Osteocyte (in vitro differentiated cells): ENCODE measurements at regions not wholly inside any gene's neighbourhood (a gene's known extent, or its start where the extent isn't known, plus 50 kb on each side); places are given as distances from the start of the nearest gene placed in this dataset.

ENCODE experiments used
- DNase-seq: peaks from one replicate; pipeline ENCODE4 v3.0.0; 2021; ENCODE audit warnings: mixed read lengths; ENCODE audit not compliant: unreplicated experiment; ENCODE audit errors: extremely low spot score
- H3K27ac Mint-ChIP-seq: one replicate; pipeline ENCODE4 v1.8.0; 2021; ENCODE audit warnings: mild to moderate bottlenecking, mixed read lengths; ENCODE audit not compliant: unreplicated experiment
- H3K27me3 Mint-ChIP-seq: one replicate; pipeline ENCODE4 v1.8.0; 2021; ENCODE audit warnings: mixed read lengths; ENCODE audit not compliant: unreplicated experiment
- H3K36me3 Mint-ChIP-seq: one replicate; pipeline ENCODE4 v1.8.0; 2021; ENCODE audit warnings: mixed read lengths; ENCODE audit not compliant: unreplicated experiment
- H3K4me1 Mint-ChIP-seq: one replicate; pipeline ENCODE4 v1.8.0; 2021; ENCODE audit warnings: mixed read lengths; ENCODE audit not compliant: unreplicated experiment
- H3K4me3 Mint-ChIP-seq: one replicate; pipeline ENCODE4 v1.8.0; 2021; ENCODE audit warnings: mild to moderate bottlenecking, moderate library complexity, mixed read lengths; ENCODE audit not compliant: unreplicated experiment
- H3K9me3 Mint-ChIP-seq: one replicate; pipeline ENCODE4 v1.8.0; 2021; ENCODE audit warnings: mixed read lengths; ENCODE audit not compliant: unreplicated experiment
- TF ChIP-seq, protein P1 (sequence below): fragments of 200-600 bp; sonication (generic); IDR thresholded peaks from 2 replicates; pipeline ENCODE4 v1.5.0; 2021; ENCODE audit warnings: antibody characterized with exemption, mild to moderate bottlenecking, moderate library complexity

- no peak overlapping the region for H3K27ac Mint-ChIP-seq
- H3K4me1 Mint-ChIP-seq, result peaks cover 33% of the 10 kb centered on the region
- TF ChIP-seq, protein P1, sequence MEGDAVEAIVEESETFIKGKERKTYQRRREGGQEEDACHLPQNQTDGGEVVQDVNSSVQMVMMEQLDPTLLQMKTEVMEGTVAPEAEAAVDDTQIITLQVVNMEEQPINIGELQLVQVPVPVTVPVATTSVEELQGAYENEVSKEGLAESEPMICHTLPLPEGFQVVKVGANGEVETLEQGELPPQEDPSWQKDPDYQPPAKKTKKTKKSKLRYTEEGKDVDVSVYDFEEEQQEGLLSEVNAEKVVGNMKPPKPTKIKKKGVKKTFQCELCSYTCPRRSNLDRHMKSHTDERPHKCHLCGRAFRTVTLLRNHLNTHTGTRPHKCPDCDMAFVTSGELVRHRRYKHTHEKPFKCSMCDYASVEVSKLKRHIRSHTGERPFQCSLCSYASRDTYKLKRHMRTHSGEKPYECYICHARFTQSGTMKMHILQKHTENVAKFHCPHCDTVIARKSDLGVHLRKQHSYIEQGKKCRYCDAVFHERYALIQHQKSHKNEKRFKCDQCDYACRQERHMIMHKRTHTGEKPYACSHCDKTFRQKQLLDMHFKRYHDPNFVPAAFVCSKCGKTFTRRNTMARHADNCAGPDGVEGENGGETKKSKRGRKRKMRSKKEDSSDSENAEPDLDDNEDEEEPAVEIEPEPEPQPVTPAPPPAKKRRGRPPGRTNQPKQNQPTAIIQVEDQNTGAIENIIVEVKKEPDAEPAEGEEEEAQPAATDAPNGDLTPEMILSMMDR, result no peak
- no peaks in the 10 kb centered on the region for H3K36me3 Mint-ChIP-seq
- H3K4me3 Mint-ChIP-seq, result no peak overlapping the region
- peaks cover 12% of the 10 kb centered on the region for H3K27me3 Mint-ChIP-seq
- no peak for DNase-seq
- H3K9me3 Mint-ChIP-seq, result no peaks in the 10 kb centered on the region
Measured at GRCh38 chr2:203813684-203814083, 53.9 kb upstream of the CTLA4 start.

DNA sequence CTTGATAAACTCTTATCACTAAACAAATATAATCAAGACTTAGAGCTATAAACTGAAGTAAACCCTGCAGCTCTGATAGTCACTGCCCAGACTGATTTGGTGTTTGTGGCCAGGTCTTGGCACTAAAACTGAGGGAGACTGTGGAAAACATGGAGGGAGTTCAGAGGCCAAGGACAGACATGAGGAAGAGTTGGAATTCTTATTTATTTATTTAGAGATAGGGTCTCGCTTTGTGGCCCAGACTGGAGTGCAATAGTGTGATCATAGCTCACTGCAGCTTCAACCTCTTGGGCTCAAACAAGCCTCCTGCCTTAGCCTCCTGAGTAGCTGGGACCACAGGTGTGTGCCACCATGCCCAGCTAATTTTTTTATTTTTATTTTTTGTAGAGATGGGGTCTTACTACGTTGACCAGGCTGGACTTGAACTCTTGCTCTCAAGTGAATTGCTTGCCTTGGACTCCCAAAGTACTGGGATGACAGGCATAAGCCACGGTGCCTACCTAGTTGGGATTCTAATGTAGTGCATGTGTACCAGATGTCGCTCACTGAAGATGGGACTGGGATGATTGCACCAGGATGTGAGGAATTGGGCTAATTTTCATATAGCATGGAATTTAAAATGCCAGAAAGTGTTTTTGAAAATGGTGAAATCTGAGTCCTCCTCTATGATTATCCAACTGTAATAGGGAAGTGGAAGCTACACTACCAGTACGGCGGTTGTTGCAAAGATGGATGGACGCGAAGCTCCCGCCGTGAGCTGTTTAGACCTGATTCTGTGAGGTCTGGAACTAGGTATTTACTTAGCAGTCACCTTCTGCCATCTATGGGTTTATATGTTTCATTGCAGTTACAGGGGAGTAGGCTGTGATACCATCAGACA is 52.7 kb upstream of the CTLA4 start:
- TF ChIP-seq, protein P1, result peak; percentile 85
- peak; percentile 81 for DNase-seq
- peak overlapping the region; percentile 40 for H3K4me3 Mint-ChIP-seq
- peaks cover 12% of the 10 kb centered on the region for H3K27me3 Mint-ChIP-seq
- H3K4me1 Mint-ChIP-seq, result peaks cover 25% of the 10 kb centered on the region
- H3K36me3 Mint-ChIP-seq, result no peaks in the 10 kb centered on the region
- no peaks in the 10 kb centered on the region for H3K9me3 Mint-ChIP-seq
- H3K27ac Mint-ChIP-seq, result no peak overlapping the region

GRCh38 chr2:203815541-203815898 is 52.1 kb upstream of the CTLA4 start:
- no peak overlapping the region for H3K4me3 Mint-ChIP-seq
- no peak overlapping the region for H3K27ac Mint-ChIP-seq
- peaks cover 25% of the 10 kb centered on the region for H3K4me1 Mint-ChIP-seq
- no peaks in the 10 kb centered on the region for H3K9me3 Mint-ChIP-seq
- TF ChIP-seq, protein P1, result no peak
- no peaks in the 10 kb centered on the region for H3K36me3 Mint-ChIP-seq
- no peak for DNase-seq
- peaks cover 12% of the 10 kb centered on the region for H3K27me3 Mint-ChIP-seq

DNA sequence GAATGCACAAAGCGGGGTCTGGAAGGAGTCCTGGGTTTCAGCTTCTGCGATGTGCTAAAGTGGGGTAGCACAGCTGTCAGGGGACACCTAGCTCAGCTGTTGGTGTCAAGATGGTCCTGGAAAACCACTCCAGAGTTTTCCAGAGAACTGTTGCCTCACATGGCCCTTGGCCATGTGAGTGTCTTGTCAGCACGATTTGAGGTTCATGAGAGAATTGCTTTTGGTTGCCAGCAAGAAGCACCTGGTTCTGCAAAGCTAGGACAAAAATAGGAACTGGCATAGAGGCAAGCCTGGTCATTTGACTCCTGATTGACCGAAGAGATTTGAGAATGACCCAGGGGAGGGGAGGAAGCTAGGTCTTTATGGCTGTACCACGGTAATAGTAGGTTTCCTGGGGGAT is 50.4 kb upstream of the CTLA4 start:
- DNase-seq, result peak; percentile 17
- TF ChIP-seq, protein P1, result no peak
- no peaks in the 10 kb centered on the region for H3K9me3 Mint-ChIP-seq
- H3K27ac Mint-ChIP-seq, result no peak overlapping the region
- peaks cover 12% of the 10 kb centered on the region for H3K27me3 Mint-ChIP-seq
- H3K4me1 Mint-ChIP-seq, result peaks cover 14% of the 10 kb centered on the region
- H3K36me3 Mint-ChIP-seq, result no peaks in the 10 kb centered on the region
- H3K4me3 Mint-ChIP-seq, result no peak overlapping the region
